B cell (primary cell): ENCODE measurements at regions not wholly inside any gene's neighbourhood (a gene's known extent, or its start where the extent isn't known, plus 50 kb on each side); places are given as distances from the start of the nearest gene placed in this dataset.
"Not testable (repeated sequence)": the region's sequence is repeated elsewhere in the genome, so short reads cannot be mapped to it uniquely, and the experiment has no call there.

Experiments
- ATAC-seq: fragments of 200-7000 bp; cut with Tn5 transposase; one replicate; pipeline ENCODE4 v1.10.0; 2021; ENCODE audit warnings: low read depth, mild to moderate bottlenecking, moderate number of reproducible peaks, moderate library complexity
- CTCF ChIA-PET: fragments of 350-600 bp; sonication (Branson Sonifier 250); formaldehyde crosslinking; loops from one replicate; lab custom pipeline; 2021; ENCODE audit warnings: antibody characterized with exemption, inconsistent platforms; lab: Charles Lee
- POLR2A ChIA-PET: fragments of 350-600 bp; sonication (Branson Sonifier 250); formaldehyde crosslinking; loops from one replicate; lab custom pipeline; 2021; ENCODE audit warnings: antibody characterized with exemption; lab: Charles Lee
- DNase-seq: peaks from one replicate; pipeline ENCODE4 v3.0.0; 2013
- H2AFZ ChIP-seq: 2 replicates; pipeline ENCODE4 v1.6.1; 2012; ENCODE audit warnings: mild to moderate bottlenecking, low read depth, low read length; ENCODE audit not compliant: insufficient read depth, poor library complexity, severe bottlenecking
- H3K27ac ChIP-seq, 2 donors: 1 replicate in 1 of 2; 2 replicates in 1 of 2; pipeline ENCODE4 v1.5.1; 2012 to 2013; ENCODE audit warnings: low read length in 2 of 2, mild to moderate bottlenecking in 2 of 2, moderate library complexity in 1 of 2
- H3K27me3 ChIP-seq, 4 experiments: fragments of 200-600 bp in 1 of 4; sonication (generic) in 1 of 4; replicated peaks in 1 of 4; 1 replicate in 2 of 4; 2 replicates in 2 of 4; pipeline versions ENCODE4 v1.6.1 to v1.7.0; 2013 to 2016; ENCODE audit warnings: low read length in 3 of 4, mild to moderate bottlenecking in 2 of 4, mixed read lengths in 1 of 4, moderate library complexity in 1 of 4; ENCODE audit not compliant: insufficient read depth in 4 of 4, control insufficient read depth in 3 of 4; ENCODE audit errors: control extremely low read depth in 1 of 4
- H3K36me3 ChIP-seq, 2 experiments: replicated peaks in 1 of 2; 1 replicate in 1 of 2; 2 replicates in 1 of 2; pipeline versions ENCODE4 v1.6.1 to v1.7.1; 2013; ENCODE audit warnings: low read length in 1 of 2; ENCODE audit not compliant: insufficient read depth in 2 of 2, control insufficient read depth in 1 of 2; ENCODE audit errors: control extremely low read depth in 1 of 2, extremely low read depth in 1 of 2
- H3K4me1 ChIP-seq, 2 donors: fragments of 200-600 bp in 1 of 2; sonication (generic) in 1 of 2; 1 replicate in 1 of 2; 2 replicates in 1 of 2; pipeline versions ENCODE4 v1.5.1 to v1.6.1; 2013 to 2017; ENCODE audit warnings: low read length in 2 of 2; ENCODE audit not compliant: control insufficient read depth in 2 of 2, insufficient read depth in 2 of 2
- H3K4me2 ChIP-seq: replicated peaks from 2 replicates; pipeline ENCODE3; 2012; ENCODE audit warnings: mild to moderate bottlenecking, low read depth, low read length; ENCODE audit not compliant: poor library complexity, severe bottlenecking
- H3K4me3 ChIP-seq, 5 experiments: fragments of 200-600 bp in 1 of 5; sonication (generic) in 1 of 5; 1 replicate in 3 of 5; 2 replicates in 2 of 5; pipeline versions ENCODE4 v1.5.1 to v1.7.0; 2011 to 2016; ENCODE audit warnings: low read length in 4 of 5, mild to moderate bottlenecking in 4 of 5, low read depth in 2 of 5, control low read depth in 1 of 5, moderate library complexity in 1 of 5; ENCODE audit not compliant: insufficient read depth in 1 of 5; ENCODE audit errors: control extremely low read depth in 1 of 5, extremely low read depth in 1 of 5
- H3K79me2 ChIP-seq: fragments of 200-600 bp; sonication (generic); one replicate; pipeline ENCODE4 v1.6.0; 2016; ENCODE audit warnings: low read length; ENCODE audit not compliant: control insufficient read depth, insufficient read depth
- H3K9ac ChIP-seq: fragments of 200-600 bp; sonication (generic); 2 replicates; pipeline ENCODE4 v1.6.1; 2017; ENCODE audit warnings: mild to moderate bottlenecking, low read length, moderate library complexity
- H3K9me3 ChIP-seq, 3 donors: one replicate each; pipeline versions ENCODE4 v1.6.1 to v1.7.1; 2013; ENCODE audit warnings: low read length in 2 of 3; ENCODE audit not compliant: control insufficient read depth in 2 of 3, insufficient read depth in 1 of 3; ENCODE audit errors: control extremely low read depth in 1 of 3
- H4K20me1 ChIP-seq: 2 replicates; pipeline ENCODE4 v1.6.0; 2012; ENCODE audit warnings: mild to moderate bottlenecking, low read length; ENCODE audit not compliant: insufficient read depth, control insufficient read depth, poor library complexity, severe bottlenecking
- H3K27ac Mint-ChIP-seq: one replicate; pipeline ENCODE4 v1.8.0; 2021; ENCODE audit warnings: mixed read lengths
- H3K27me3 Mint-ChIP-seq: one replicate; pipeline ENCODE4 v1.8.0; 2021; ENCODE audit warnings: mixed read lengths
- H3K4me1 Mint-ChIP-seq: one replicate; pipeline ENCODE4 v1.8.0; 2021; ENCODE audit warnings: mixed read lengths
- H3K4me3 Mint-ChIP-seq: one replicate; pipeline ENCODE4 v1.8.0; 2021; ENCODE audit warnings: mixed read lengths
- H3K9me3 Mint-ChIP-seq: one replicate; pipeline ENCODE4 v1.8.0; 2022; ENCODE audit warnings: mixed read lengths; ENCODE audit not compliant: insufficient read depth
- WGBS: methylation state at CpG from one replicate; pipeline ENCODE4 v1.1.5; 2013; ENCODE audit warnings: missing lambda C conversion rate; ENCODE audit not compliant: insufficient coverage; 5-methylcytosine and 5-hydroxymethylcytosine counted together
- intact Hi-C: fragments of 100-400 bp; cut with micrococcal nuclease; formaldehyde crosslinking; loops from one replicate; pipeline ENCODE4 v1.10.0; 2022

DNA sequence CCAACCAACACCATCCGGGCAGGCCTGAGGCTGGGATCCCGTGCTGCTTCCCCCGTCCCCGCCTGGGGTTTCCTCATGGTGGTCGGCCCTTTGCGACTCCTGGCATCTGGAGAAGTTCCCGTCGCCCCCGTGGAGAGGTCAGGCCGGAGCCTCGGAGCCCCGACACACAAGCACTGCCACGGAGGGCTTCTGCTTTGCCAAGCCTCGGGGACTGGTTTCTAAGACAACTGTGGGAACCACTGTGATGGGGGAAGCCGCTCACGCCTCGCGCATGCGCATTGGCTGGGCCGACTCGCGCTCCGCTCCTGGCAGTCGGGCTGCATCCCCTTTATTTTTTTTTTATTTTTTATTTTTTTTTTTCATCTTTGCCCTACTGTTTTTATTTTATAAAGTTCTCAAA lies 928.8 kb upstream of the TPTE start:
- 67% methylated on average over 5 of the region's 24 CpGs for WGBS
- DNase-seq, H3K4me3 ChIP-seq, H3K27me3 ChIP-seq, H3K27me3 Mint-ChIP-seq, H3K27ac ChIP-seq, POLR2A ChIA-PET, H3K27ac Mint-ChIP-seq, H3K4me3 Mint-ChIP-seq, CTCF ChIA-PET, H3K4me1 ChIP-seq, H3K4me2 ChIP-seq, H3K9me3 Mint-ChIP-seq, H4K20me1 ChIP-seq, H3K36me3 ChIP-seq, ATAC-seq, H3K9me3 ChIP-seq, H2AFZ ChIP-seq, H3K79me2 ChIP-seq, H3K4me1 Mint-ChIP-seq, H3K9ac ChIP-seq, intact Hi-C loops: not testable (repeated sequence)

DNA sequence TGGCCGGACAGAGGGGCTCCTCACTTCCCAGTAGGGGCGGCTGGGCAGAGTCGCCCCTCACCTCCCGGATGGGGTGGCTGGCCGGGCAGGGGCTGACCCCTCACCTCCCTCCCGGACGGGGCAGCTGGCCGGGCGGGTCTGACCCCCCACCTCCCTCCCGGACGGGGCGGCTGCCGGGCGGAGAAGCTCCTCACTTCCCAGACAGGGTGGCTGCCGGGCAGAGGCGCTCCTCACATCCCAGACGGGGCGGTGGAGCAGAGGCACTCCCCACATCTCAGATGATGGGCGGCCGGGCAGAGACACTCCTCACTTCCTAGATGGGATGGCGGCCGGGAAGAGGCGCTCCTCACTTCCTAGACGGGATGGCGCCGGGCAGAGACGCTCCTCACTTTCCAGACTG lies 927.7 kb upstream of the TPTE start:
- no CpG with 5 or more reads among the region's 27 CpGs for WGBS
- DNase-seq, H3K9me3 Mint-ChIP-seq, H3K4me2 ChIP-seq, H3K79me2 ChIP-seq, H3K9ac ChIP-seq, CTCF ChIA-PET, H3K4me3 ChIP-seq, H2AFZ ChIP-seq, intact Hi-C loops, H3K27me3 Mint-ChIP-seq, H4K20me1 ChIP-seq, H3K4me1 ChIP-seq, H3K27me3 ChIP-seq, H3K9me3 ChIP-seq, H3K4me3 Mint-ChIP-seq, H3K4me1 Mint-ChIP-seq, H3K27ac Mint-ChIP-seq, POLR2A ChIA-PET, H3K36me3 ChIP-seq, H3K27ac ChIP-seq, ATAC-seq: not testable (repeated sequence)

GRCh38 chr21:9614011-9614410 lies 907.4 kb upstream of the TPTE start:
- H4K20me1 ChIP-seq, H3K36me3 ChIP-seq, H3K4me3 ChIP-seq, CTCF ChIA-PET, H3K4me1 ChIP-seq, H3K27me3 ChIP-seq, H3K27ac ChIP-seq, H3K9ac ChIP-seq, H3K9me3 ChIP-seq, H3K9me3 Mint-ChIP-seq, H3K4me2 ChIP-seq, H3K4me1 Mint-ChIP-seq, H2AFZ ChIP-seq, intact Hi-C loops, POLR2A ChIA-PET, H3K4me3 Mint-ChIP-seq, DNase-seq, ATAC-seq, H3K79me2 ChIP-seq, H3K27me3 Mint-ChIP-seq, H3K27ac Mint-ChIP-seq: not testable (repeated sequence)
- WGBS = 77% methylated on average over 3 of the region's 23 CpGs

GRCh38 chr21:9621121-9621793 lies 900.1 kb upstream of the TPTE start:
- ATAC-seq, H3K9me3 Mint-ChIP-seq, POLR2A ChIA-PET, H3K27me3 Mint-ChIP-seq, CTCF ChIA-PET, H3K27me3 ChIP-seq, H3K4me1 Mint-ChIP-seq, H3K4me3 Mint-ChIP-seq, H4K20me1 ChIP-seq, H3K4me1 ChIP-seq, H3K4me3 ChIP-seq, H3K27ac Mint-ChIP-seq, H2AFZ ChIP-seq, H3K4me2 ChIP-seq, H3K36me3 ChIP-seq, intact Hi-C loops, H3K27ac ChIP-seq, DNase-seq, H3K9me3 ChIP-seq, H3K9ac ChIP-seq, H3K79me2 ChIP-seq: not testable (repeated sequence)
- WGBS = no CpG with 5 or more reads among the region's 2 CpGs
